HG02759 (cell line): ENCODE measurements at regions not wholly inside any gene's neighbourhood (a gene's known extent, or its start where the extent isn't known, plus 50 kb on each side); places are given as distances from the start of the nearest gene placed in this dataset.

ENCODE experiments used
- ATAC-seq: cut with Tn5 transposase; IDR thresholded peaks from one replicate; pipeline ENCODE4 v1.9.1; 2021; ENCODE audit warnings: mild to moderate bottlenecking, moderate library complexity; ENCODE audit not compliant: unreplicated experiment

DNA sequence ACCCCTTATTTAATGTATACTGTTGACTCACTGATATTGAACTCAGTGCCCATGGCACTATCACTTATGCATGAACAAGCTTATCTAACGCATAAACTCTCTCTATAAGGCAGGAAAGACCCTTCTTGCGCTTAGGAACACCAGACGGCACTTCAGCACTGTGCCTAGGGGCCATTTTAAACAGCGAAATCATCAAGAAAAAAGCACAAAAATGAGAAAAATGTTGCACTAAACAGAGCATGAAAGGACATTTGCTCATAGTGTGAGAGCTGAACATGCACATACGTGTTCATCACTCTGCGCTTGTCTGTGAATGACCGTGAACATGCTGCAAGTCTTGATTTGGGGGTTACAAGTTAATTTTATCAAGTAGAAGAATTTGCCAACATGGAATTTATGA is 109.6 kb downstream of the WDR11 start:
- ATAC-seq: no peak

GRCh38 chr10:120961795-120962755 is 110.9 kb downstream of the WDR11 start:
- ATAC-seq: no peak

- no peak for ATAC-seq
Observed at GRCh38 chr10:120962756-120963593, 111.8 kb downstream of the WDR11 start.

- no peak for ATAC-seq
Observed at GRCh38 chr10:120963594-120964220, 112.5 kb downstream of the WDR11 start.

DNA sequence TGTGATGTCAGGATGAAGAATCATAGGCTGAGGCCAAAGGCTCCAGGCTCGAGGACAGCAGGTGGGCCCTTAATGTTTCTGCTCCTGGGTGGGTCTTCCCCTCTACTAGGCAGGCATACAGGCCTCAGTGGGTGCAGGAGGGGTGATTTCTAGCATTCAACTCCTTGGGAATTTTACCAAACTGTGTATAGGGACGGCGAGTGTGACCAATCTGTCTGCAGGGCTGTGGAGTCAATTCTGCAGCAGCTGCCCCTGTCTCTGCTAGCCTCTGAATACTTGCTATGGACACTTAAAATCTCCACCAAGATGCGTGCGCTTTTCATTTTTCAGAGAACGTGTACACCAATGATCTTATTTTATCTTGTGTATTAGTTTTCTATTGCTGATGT is 115.5 kb downstream of the WDR11 start:
- ATAC-seq: no peak

- peak; percentile 79 for ATAC-seq
Observed at GRCh38 chr10:120969219-120969645, 118.1 kb downstream of the WDR11 start.

GRCh38 chr10:120970595-120971529 is 119.7 kb downstream of the WDR11 start:
- ATAC-seq: no peak

- ATAC-seq: no peak
Observed at GRCh38 chr10:120971671-120972070, 120.5 kb downstream of the WDR11 start.

- no peak for ATAC-seq
Observed at GRCh38 chr10:120972259-120972658, 121.1 kb downstream of the WDR11 start.

DNA sequence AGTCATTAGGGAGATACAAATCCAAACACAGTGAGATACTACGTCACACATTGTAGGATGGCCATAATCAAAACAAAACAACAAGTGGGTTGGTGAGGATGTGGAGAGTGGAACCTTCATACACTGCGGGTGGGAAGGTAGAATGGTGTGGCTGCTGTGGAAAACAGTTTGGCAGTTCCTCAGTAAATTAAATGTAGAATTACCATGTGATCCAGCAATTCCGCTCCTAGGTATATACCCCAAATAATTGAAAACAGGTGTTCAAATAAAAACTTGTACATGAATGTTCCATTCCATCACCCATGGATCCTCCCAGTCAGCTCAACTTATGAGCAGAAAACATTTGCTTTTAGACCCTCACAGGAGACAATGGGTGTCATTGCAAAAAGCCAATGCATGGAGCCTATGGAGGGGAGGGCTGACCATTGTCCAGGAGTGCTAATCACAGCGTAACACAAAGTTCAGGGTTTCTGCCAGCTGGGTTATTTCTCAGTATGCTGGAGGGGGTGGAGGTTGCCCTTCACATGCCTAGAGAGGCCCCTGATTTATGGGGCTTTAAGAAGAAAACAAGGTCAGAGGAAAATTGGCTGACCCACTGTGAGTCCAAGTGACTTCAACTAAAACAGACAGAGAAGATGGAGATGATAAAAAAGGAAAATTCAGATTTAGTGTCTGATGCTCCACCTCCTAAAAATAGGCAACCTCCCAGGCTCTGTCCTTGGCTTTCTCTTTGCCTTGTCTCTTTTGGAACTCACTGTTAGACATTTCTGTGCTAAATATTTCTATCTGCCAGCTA is 124.1 kb downstream of the WDR11 start:
- no peak for ATAC-seq

DNA sequence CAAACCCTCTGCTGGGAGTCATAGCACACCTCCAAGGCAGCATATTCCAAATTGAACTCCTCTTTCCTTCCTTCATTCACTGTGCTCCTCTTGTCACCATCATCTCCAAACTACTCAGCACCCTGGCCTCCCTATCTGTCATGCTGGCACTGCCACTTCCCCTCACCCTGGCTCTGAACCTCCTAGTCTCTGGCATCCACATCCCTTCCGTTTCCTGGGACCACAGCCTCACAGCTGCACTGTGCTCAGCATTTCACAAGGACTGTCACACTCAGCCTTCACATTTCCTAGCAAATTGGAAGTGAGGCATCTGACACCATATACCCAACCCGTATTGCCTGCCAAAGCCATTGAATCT is 124.7 kb downstream of the WDR11 start:
- no peak for ATAC-seq

DNA sequence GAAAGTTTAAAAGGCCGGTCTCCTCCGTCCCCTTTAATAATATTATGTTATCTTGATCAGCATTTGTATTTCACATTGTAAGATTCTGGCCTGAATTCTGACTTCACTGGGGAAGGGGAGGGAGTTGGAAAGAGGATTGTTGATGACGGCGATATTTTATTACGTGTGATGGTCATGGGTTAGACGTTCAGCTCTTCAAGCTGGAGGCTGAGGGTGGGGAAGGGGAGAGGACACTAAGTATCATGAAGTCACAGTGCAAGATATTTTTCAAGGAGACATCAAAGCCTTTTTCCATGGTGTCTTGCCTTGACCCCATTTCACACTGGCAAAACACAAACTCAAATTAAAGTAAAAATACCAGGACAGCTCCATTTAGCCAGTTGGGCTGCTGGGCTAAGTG is 126.7 kb downstream of the WDR11 start:
- ATAC-seq: no peak

DNA sequence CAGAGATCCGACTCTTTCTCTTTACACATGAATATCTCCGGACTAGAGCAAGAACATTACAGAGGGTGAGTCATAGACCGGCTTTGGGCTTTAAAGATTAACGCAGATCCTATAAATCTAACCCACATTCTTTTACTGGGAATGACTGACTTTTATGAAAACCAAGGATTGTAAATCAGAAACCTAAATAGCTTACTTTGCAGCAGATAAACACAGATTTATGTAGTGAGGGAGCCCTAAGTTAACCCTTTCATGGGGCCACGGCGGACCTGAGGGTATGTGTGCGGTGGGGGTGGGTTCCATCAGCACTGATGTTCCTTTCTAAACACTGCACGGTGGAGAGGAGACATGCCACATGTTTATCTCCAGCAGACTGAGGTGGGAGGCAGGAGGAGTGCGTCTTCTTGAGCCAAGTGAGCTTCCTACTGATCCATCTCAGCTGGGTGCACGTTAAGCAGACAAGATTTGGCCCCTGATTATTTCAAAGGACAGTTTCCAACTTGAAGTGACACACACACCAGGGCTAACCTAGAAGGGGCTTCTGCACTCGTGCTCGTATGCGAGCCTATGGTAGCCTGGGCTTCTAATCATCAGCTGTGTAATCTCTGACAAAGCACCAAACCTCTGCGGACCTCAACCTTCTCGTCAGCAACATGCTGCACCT is 127.6 kb downstream of the WDR11 start:
- ATAC-seq: no peak

DNA sequence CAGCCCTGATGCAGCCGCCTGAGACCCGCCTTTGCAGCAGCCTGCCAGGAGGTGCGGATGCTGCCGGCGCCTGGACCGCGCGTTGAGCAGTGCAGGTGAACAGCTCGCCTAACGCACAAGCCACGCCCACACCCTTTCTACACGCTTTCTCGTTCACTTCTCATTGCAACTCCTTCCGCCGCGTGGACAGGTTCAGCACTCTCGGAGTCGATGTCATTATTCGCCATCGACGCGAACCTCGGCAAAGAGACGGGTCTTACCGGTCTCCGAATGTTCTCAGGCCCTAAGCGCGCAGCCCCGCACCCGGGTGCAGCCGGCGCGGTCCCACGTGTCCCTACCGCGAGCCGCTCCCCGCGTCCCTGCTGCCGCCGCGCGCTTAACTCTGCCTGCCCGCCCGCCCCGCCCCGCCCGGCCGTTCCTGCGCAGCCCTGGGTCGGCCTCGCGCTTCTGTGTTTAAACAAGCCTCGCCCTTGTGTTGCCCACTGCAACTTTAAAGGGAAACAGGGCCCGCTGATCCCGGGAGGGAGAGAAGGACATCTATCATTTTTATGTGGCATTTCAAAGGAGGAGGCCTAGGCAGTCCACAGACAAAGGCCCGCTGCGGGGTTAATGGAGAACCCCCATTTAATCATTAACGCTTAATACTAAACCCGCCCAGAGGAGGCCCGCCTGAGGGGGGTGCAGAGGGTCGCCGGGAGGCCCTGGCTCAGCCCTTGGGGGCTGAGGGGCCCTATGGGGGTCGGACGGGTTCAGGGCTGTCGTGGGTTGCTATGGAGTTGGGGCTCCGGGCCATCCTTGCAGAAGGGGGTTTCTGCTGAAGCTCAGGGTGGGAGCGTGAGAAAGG is 128.5 kb downstream of the WDR11 start:
- no peak for ATAC-seq

GRCh38 chr10:120980279-120981255 is 129.4 kb downstream of the WDR11 start:
- no peak for ATAC-seq

GRCh38 chr10:120981601-120982391 is 130.6 kb downstream of the WDR11 start:
- no peak for ATAC-seq
